SK-N-SH treated with all-trans-retinoic acid at 6 μM for 48 hours (cell line): ENCODE measurements at regions not wholly inside any gene's neighbourhood (a gene's known extent, or its start where the extent isn't known, plus 50 kb on each side); places are given as distances from the start of the nearest gene placed in this dataset.

Experiments
- ATAC-seq: fragments of 200-7000 bp; cut with Tn5 transposase; 3 replicates; pipeline ENCODE4 v1.9.1; 2020; ENCODE audit warnings: mild to moderate bottlenecking, moderate library complexity
- ARNTL ChIP-seq: fragments of 450-650 bp; formaldehyde crosslinking; IDR thresholded peaks from 2 replicates; pipeline ENCODE4 v1.5.0; 2020; ENCODE audit warnings: low read depth, mild to moderate bottlenecking, moderate library complexity, borderline replicate concordance
- BACH2 ChIP-seq: fragments of 250-450 bp; sonication (Bioruptor Pico); IDR thresholded peaks from 2 replicates; pipeline ENCODE4 v1.9.0; 2021; ENCODE audit warnings: mild to moderate bottlenecking, borderline replicate concordance
- CSDC2 ChIP-seq: fragments of 250-450 bp; sonication (Bioruptor Pico); IDR thresholded peaks from 2 replicates; pipeline ENCODE4 v1.5.0; 2020; ENCODE audit warnings: mild to moderate bottlenecking, moderate library complexity
- ESRRG ChIP-seq: fragments of 250-450 bp; sonication (Bioruptor Pico); IDR thresholded peaks from 2 replicates; pipeline ENCODE4 v1.6.1; 2021; ENCODE audit warnings: mild to moderate bottlenecking
- GLIS3 ChIP-seq: fragments of 250-450 bp; sonication (Bioruptor Pico); IDR thresholded peaks from 2 replicates; pipeline ENCODE4 v1.5.0; 2020; ENCODE audit warnings: mild to moderate bottlenecking, moderate library complexity
- ISL1 ChIP-seq: fragments of 250-450 bp; sonication (Bioruptor Pico); IDR thresholded peaks from 2 replicates; pipeline ENCODE4 v2.1.2; 2022; ENCODE audit warnings: mild to moderate bottlenecking, moderate library complexity
- PPARA ChIP-seq: fragments of 250-450 bp; sonication (Bioruptor Pico); IDR thresholded peaks from 2 replicates; pipeline ENCODE4 v1.5.0; 2020; ENCODE audit warnings: mild to moderate bottlenecking, borderline replicate concordance
- RARB ChIP-seq: fragments of 250-450 bp; sonication (Bioruptor Pico); IDR thresholded peaks from 2 replicates; pipeline ENCODE4 v1.8.0; 2021; ENCODE audit warnings: mild to moderate bottlenecking, moderate library complexity
- SNAI2 ChIP-seq: fragments of 250-450 bp; sonication (Bioruptor Pico); IDR thresholded peaks from 2 replicates; pipeline ENCODE4 v1.5.0; 2020; ENCODE audit warnings: mild to moderate bottlenecking, moderate library complexity
- TCF4 ChIP-seq: fragments of 250-450 bp; sonication (Bioruptor Pico); IDR thresholded peaks from 2 replicates; pipeline ENCODE4 v1.8.0; 2021; ENCODE audit warnings: mild to moderate bottlenecking, moderate library complexity, borderline replicate concordance
- TOX ChIP-seq: fragments of 250-450 bp; sonication (Bioruptor Pico); IDR thresholded peaks from 2 replicates; pipeline ENCODE4 v1.8.0; 2021; ENCODE audit warnings: mild to moderate bottlenecking, moderate library complexity, borderline replicate concordance
- ZC3H10 ChIP-seq: fragments of 250-450 bp; sonication (Bioruptor Pico); IDR thresholded peaks from 2 replicates; pipeline ENCODE4 v1.5.1; 2021; ENCODE audit warnings: mild to moderate bottlenecking, moderate library complexity
- ZFP3 ChIP-seq: fragments of 250-450 bp; sonication (Bioruptor Pico); IDR thresholded peaks from 2 replicates; pipeline ENCODE4 v1.5.0; 2020; ENCODE audit warnings: mild to moderate bottlenecking, moderate library complexity
- ZFP30 ChIP-seq: fragments of 450-650 bp; formaldehyde crosslinking; IDR thresholded peaks from 2 replicates; pipeline ENCODE4 v1.5.0; 2022; ENCODE audit warnings: mild to moderate bottlenecking, moderate library complexity
- ZNF565 ChIP-seq: fragments of 450-650 bp; formaldehyde crosslinking; conservative IDR thresholded peaks from 2 replicates; pipeline ENCODE4 v1.5.0; 2020; ENCODE audit warnings: low read depth, mild to moderate bottlenecking, moderate library complexity
- ZNF70 ChIP-seq: fragments of 450-650 bp; formaldehyde crosslinking; IDR thresholded peaks from 2 replicates; pipeline ENCODE4 v1.5.0; 2020; ENCODE audit warnings: mild to moderate bottlenecking, moderate library complexity
- TF ChIP-seq, protein P1 (sequence below): fragments of 250-450 bp; sonication (Bioruptor Pico); IDR thresholded peaks from 2 replicates; pipeline ENCODE4 v1.8.0; 2021; ENCODE audit warnings: low read depth, mild to moderate bottlenecking, moderate library complexity, borderline replicate concordance
- TF ChIP-seq, protein P2 (sequence below): fragments of 250-450 bp; sonication (Bioruptor Pico); IDR thresholded peaks from 2 replicates; pipeline ENCODE4 v1.8.0; 2020; ENCODE audit warnings: mild to moderate bottlenecking, moderate library complexity, borderline replicate concordance
- TF ChIP-seq, protein P3 (sequence below): fragments of 250-450 bp; sonication (Bioruptor Pico); IDR thresholded peaks from 2 replicates; pipeline ENCODE4 v1.5.0; 2020; ENCODE audit warnings: mild to moderate bottlenecking, moderate library complexity
- TF ChIP-seq, protein P4 (sequence below): fragments of 250-450 bp; sonication (Bioruptor Pico); IDR thresholded peaks from 2 replicates; pipeline ENCODE4 v1.5.1; 2021; ENCODE audit warnings: mild to moderate bottlenecking, moderate library complexity

DNA sequence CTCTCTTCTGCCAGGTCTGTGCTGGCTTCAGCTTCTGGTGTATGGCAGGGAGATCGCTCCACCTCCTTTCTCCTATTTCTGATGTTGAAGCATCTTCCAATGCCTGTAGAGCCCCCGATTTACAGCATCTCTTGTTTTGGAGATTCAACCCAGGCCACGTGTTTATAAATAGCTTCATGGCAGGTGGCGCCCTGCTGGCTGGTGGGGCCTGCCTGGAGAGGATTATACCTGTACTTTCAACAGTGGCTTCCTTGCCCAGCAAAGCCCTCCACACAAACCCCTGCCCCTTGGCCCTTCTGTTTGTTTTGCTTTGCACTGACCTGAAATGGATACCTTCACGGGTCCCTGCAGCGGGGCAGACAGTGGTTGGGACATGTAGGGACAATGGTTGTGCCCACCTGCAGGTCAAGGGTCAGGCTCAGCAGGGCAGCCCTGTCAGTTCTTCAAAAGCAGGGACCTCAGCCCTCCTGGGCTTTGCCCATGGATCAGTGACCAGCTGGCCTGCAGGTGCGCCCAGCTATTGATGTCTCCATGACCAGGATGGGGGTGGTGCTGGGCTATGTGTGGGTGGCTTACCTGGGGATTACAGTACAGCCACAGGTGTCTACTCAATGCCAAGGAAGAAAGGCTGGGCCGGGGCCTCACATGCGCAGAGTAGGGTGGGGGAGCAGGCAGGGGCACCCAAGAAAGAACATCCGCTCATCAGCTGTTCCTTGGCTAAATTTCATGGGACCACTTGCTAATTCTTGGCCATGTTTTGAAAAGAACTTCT lies 112.7 kb upstream of the PRR23C start:
- no peak for ATAC-seq
- no peak for TF ChIP-seq TOX (CRISPR knock-in tag)
- TF ChIP-seq, protein P1, sequence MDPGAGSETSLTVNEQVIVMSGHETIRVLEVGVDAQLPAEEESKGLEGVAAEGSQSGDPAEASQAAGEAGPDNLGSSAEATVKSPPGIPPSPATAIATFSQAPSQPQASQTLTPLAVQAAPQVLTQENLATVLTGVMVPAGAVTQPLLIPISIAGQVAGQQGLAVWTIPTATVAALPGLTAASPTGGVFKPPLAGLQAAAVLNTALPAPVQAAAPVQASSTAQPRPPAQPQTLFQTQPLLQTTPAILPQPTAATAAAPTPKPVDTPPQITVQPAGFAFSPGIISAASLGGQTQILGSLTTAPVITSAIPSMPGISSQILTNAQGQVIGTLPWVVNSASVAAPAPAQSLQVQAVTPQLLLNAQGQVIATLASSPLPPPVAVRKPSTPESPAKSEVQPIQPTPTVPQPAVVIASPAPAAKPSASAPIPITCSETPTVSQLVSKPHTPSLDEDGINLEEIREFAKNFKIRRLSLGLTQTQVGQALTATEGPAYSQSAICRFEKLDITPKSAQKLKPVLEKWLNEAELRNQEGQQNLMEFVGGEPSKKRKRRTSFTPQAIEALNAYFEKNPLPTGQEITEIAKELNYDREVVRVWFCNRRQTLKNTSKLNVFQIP (CRISPR knock-in tag) = no peak
- TF ChIP-seq ZFP3 = no peak
- TF ChIP-seq, protein P2, sequence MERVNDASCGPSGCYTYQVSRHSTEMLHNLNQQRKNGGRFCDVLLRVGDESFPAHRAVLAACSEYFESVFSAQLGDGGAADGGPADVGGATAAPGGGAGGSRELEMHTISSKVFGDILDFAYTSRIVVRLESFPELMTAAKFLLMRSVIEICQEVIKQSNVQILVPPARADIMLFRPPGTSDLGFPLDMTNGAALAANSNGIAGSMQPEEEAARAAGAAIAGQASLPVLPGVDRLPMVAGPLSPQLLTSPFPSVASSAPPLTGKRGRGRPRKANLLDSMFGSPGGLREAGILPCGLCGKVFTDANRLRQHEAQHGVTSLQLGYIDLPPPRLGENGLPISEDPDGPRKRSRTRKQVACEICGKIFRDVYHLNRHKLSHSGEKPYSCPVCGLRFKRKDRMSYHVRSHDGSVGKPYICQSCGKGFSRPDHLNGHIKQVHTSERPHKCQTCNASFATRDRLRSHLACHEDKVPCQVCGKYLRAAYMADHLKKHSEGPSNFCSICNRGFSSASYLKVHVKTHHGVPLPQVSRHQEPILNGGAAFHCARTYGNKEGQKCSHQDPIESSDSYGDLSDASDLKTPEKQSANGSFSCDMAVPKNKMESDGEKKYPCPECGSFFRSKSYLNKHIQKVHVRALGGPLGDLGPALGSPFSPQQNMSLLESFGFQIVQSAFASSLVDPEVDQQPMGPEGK = no peak

DNA sequence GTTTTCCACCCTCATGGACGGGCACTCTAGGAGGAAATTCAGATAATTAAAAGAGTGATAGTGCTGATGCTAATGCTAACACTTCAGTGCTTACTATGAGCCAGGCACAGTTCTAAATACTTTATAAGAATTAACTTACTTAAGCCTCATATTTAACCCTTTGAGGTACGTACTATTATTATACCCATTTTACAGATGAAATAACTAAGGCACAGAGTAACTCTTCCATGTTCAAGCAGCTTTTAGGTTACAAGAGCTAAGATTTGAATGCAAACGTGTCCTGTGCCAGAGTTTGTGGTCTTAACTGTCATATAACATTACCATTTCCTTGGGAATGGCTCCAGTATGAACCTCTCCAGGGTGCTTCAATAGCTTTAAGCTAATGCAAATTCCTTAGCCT lies 114.7 kb upstream of the PRR23C start:
- no peak for ATAC-seq
- TF ChIP-seq PPARA (CRISPR knock-in tag) (no peak), CSDC2 (CRISPR knock-in tag) (no peak), ZC3H10 (no peak), ZFP30 (CRISPR knock-in tag) (no peak)
- TF ChIP-seq, protein P2 = no peak
- TF ChIP-seq, all 23 proteins: peak for 0

DNA sequence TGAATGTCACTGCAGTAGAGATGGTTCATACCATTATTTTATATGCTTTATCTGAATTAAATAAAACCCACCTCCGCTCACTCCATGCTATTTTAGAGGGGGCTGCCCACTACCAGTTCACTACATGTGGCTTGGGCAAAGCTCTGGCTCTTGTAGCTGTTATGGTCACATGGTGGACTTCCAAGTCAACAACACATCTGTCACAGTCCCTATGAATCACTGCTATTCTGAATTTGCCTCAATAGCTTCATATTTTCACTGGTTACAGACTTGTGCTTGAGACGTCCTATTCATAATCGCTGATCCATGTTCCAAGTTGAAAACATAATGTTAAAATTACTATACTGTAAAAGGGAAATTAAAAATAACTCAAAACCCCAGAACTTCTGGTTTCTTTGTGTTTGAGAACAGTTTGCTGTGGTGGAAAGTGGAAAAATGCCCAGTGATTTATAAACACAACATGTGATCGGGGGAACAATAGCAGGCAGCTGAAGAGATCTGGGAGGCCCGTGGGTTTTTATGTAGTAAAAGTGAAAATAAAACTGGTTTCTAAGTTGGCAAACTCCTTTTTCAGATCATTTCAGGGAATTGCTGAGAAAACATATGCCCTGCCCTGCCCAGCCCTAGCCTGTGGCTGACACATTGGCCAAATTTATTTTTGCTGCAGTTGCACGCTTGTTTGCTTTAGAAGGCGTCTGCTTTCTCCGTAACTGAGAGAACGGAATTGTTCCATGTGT lies 128.8 kb upstream of the PRR23C start:
- TF ChIP-seq BACH2 (CRISPR knock-in tag) (no peak), ISL1 (no peak), ZFP3 (no peak), ZNF565 (CRISPR knock-in tag) (no peak), ZNF70 (CRISPR knock-in tag) (no peak), ARNTL (CRISPR knock-in tag) (no peak), TCF4 (no peak), CSDC2 (CRISPR knock-in tag) (no peak), ZFP30 (CRISPR knock-in tag) (no peak), ESRRG (CRISPR knock-in tag) (no peak), GLIS3 (no peak), SNAI2 (CRISPR knock-in tag) (no peak), RARB (CRISPR knock-in tag) (no peak), ZC3H10 (no peak)
- TF ChIP-seq, protein P3, sequence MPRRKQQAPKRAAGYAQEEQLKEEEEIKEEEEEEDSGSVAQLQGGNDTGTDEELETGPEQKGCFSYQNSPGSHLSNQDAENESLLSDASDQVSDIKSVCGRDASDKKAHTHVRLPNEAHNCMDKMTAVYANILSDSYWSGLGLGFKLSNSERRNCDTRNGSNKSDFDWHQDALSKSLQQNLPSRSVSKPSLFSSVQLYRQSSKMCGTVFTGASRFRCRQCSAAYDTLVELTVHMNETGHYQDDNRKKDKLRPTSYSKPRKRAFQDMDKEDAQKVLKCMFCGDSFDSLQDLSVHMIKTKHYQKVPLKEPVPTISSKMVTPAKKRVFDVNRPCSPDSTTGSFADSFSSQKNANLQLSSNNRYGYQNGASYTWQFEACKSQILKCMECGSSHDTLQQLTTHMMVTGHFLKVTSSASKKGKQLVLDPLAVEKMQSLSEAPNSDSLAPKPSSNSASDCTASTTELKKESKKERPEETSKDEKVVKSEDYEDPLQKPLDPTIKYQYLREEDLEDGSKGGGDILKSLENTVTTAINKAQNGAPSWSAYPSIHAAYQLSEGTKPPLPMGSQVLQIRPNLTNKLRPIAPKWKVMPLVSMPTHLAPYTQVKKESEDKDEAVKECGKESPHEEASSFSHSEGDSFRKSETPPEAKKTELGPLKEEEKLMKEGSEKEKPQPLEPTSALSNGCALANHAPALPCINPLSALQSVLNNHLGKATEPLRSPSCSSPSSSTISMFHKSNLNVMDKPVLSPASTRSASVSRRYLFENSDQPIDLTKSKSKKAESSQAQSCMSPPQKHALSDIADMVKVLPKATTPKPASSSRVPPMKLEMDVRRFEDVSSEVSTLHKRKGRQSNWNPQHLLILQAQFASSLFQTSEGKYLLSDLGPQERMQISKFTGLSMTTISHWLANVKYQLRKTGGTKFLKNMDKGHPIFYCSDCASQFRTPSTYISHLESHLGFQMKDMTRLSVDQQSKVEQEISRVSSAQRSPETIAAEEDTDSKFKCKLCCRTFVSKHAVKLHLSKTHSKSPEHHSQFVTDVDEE (CRISPR knock-in tag) = no peak
- TF ChIP-seq, protein P2 = no peak
- TF ChIP-seq, protein P4, sequence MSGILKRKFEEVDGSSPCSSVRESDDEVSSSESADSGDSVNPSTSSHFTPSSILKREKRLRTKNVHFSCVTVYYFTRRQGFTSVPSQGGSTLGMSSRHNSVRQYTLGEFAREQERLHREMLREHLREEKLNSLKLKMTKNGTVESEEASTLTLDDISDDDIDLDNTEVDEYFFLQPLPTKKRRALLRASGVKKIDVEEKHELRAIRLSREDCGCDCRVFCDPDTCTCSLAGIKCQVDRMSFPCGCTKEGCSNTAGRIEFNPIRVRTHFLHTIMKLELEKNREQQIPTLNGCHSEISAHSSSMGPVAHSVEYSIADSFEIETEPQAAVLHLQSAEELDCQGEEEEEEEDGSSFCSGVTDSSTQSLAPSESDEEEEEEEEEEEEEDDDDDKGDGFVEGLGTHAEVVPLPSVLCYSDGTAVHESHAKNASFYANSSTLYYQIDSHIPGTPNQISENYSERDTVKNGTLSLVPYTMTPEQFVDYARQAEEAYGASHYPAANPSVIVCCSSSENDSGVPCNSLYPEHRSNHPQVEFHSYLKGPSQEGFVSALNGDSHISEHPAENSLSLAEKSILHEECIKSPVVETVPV = no peak
- ATAC-seq = no peak
